ENCODE measurements at regions not wholly inside any gene's neighbourhood (a gene's known extent, or its start where the extent isn't known, plus 50 kb on each side); places are given as distances from the start of the nearest gene placed in this dataset.
"Not testable (repeated sequence)": the region's sequence is repeated elsewhere in the genome, so short reads cannot be mapped to it uniquely, and the experiment has no call there.

DNA sequence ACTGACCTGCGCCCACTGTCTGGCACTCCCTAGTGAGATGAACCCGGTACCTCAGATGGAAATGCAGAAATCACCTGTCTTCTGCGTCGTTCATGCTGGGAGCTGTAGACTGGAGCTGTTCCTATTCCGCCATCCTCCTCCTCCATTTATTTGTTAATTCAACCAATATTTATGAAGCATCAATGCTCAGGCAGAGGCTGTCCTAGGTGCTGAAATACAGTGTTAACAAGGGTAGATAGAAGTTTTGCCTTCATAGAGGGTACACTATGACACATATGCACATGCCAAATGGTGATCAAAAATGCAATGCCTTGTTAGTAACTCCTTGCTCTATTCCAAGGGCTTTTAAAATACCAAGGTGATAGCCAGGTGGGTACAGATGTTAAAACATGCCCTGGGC is 166.0 kb upstream of the CCL2 start:
- H3K36me3 ChIP-seq (ENCODE audit: insufficient read depth, low read length); H3K4me3 ChIP-seq (ENCODE audit: low read length in 2 of 2); H3K4me1 ChIP-seq (ENCODE audit: insufficient read depth, low read length); H3K4me3 Mint-ChIP-seq; H3K27me3 ChIP-seq (ENCODE audit: insufficient read depth, low read length); H3K27ac ChIP-seq (ENCODE audit: low read depth, low read length); H3K4me1 Mint-ChIP-seq; H3K36me3 Mint-ChIP-seq; DNase-seq; H3K9me3 ChIP-seq (ENCODE audit: control insufficient read depth in 1 of 2, low read length in 2 of 2); CTCF ChIA-PET (ENCODE audit: partially characterized antibody); H3K9me3 Mint-ChIP-seq; intact Hi-C loops (cut with micrococcal nuclease); H3K27ac Mint-ChIP-seq: not testable (repeated sequence)
- POLR2A ChIA-PET (ENCODE audit: partially characterized antibody) = interaction anchor here (0.9 kb wide), 1 partner anchor 10 kb away, joined by 3 read pairs; no protein-coding TSS in a partner anchor
- H3K27me3 Mint-ChIP-seq = peaks cover 10 to 18% of the 10 kb centered on the region in 2 donors

DNA sequence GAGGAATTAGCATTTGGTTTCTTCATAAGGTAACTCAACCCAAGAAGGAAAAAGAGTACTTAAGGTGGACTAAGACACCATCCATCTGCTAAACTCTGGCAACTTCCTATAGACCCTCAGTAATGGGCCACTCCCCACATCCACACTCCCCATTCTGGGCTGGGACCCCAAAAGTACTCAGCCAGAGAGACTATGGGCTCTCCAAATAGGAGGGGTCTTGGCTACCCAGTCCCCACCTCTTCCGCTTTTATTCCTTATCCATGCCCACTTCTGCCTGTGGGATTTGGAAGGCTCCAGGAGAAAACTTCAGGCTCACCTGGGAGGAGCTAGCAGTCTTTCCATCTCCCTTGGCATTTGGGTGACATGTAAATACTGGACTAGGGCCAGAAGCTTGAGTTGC is 164.5 kb upstream of the CCL2 start:
- no peaks in the 10 kb centered on the region for H3K27me3 ChIP-seq (ENCODE audit: insufficient read depth, low read length)
- ChIA-PET CTCF (ENCODE audit: partially characterized antibody) (no interaction called here), POLR2A (ENCODE audit: partially characterized antibody) (no interaction called here)
- H3K9me3 Mint-ChIP-seq = peaks cover 0 to 6% (median 0%) of the 10 kb centered on the region in 8 donors
- intact Hi-C loops (cut with micrococcal nuclease) = no loop called here
- peaks cover 13 to 20% of the 10 kb centered on the region in 2 donors for H3K27me3 Mint-ChIP-seq
- no peaks in the 10 kb centered on the region for H3K4me1 ChIP-seq (ENCODE audit: insufficient read depth, low read length)
- no peak overlapping the region for H3K27ac Mint-ChIP-seq
- no peaks in the 10 kb centered on the region for H3K4me1 Mint-ChIP-seq
- no peak overlapping the region for H3K4me3 Mint-ChIP-seq
- H3K27ac ChIP-seq (ENCODE audit: low read depth, low read length) = no peak overlapping the region
- no peaks in the 10 kb centered on the region for H3K36me3 ChIP-seq (ENCODE audit: insufficient read depth, low read length)
- H3K9me3 ChIP-seq (ENCODE audit: control insufficient read depth in 1 of 2, low read length in 2 of 2) = no peaks in the 10 kb centered on the region
- no peaks in the 10 kb centered on the region for H3K36me3 Mint-ChIP-seq
- DNase-seq = no peak
- H3K4me3 ChIP-seq (ENCODE audit: low read length in 2 of 2) = no peak overlapping the region

DNA sequence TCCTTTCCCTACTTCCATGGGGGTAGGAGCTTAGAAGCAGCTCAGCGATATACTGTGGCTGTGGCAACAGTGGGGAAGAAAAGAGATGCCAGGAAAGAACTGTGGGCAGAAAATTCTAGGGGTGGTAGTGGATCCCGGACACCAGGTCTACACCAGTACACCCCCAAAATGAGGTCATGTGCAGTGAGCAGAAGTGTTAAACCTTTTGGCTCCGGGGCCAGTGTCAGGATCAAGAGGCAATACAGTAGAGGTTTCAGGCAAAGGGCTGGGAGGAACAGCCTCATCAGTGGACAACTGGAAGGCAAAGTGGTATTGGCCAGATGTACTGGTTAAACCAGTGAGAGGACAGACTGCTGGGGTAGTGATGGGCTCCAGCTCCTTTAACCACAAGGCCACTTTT is 163.1 kb upstream of the CCL2 start:
- ChIA-PET POLR2A (ENCODE audit: partially characterized antibody) (no interaction called here), CTCF (ENCODE audit: partially characterized antibody) (no interaction called here)
- Mint-ChIP-seq H3K9me3 (peaks cover 0 to 6% (median 0%) of the 10 kb centered on the region in 8 donors), H3K36me3 (no peaks in the 10 kb centered on the region), H3K4me3 (no peak overlapping the region), H3K27me3 (peaks cover 13 to 20% of the 10 kb centered on the region in 2 donors), H3K27ac (no peak overlapping the region), H3K4me1 (no peaks in the 10 kb centered on the region)
- no peak overlapping the region for H3K27ac ChIP-seq (ENCODE audit: low read depth, low read length)
- no peaks in the 10 kb centered on the region for H3K4me1 ChIP-seq (ENCODE audit: insufficient read depth, low read length)
- intact Hi-C loops (cut with micrococcal nuclease) = no loop called here
- H3K9me3 ChIP-seq (ENCODE audit: control insufficient read depth in 1 of 2, low read length in 2 of 2) = no peaks in the 10 kb centered on the region
- H3K4me3 ChIP-seq (ENCODE audit: low read length in 2 of 2) = no peak overlapping the region
- no peaks in the 10 kb centered on the region for H3K27me3 ChIP-seq (ENCODE audit: insufficient read depth, low read length)
- DNase-seq = no peak
- no peaks in the 10 kb centered on the region for H3K36me3 ChIP-seq (ENCODE audit: insufficient read depth, low read length)

DNA sequence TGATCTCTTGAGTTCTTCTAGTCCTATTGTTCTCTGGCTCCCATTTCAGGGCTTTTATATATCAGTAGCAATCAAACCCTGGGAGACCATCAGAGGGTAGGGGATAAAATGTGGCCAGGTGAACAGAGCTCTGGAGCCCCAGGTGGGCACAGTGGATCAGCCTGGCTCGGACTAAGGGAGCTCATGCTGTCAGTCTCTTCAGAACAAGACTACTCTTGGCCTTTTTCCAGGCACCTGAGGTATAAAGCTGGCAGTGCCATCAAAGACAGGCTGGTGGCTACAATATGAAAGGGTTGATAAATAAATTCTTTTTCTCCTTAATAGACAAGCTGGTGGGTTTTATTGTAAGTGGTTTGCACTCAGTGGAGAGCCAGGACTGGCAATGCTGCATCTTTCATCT is 160.0 kb upstream of the CCL2 start:
- Histone ChIP-seq H3K36me3 (ENCODE audit: insufficient read depth, low read length) (no peaks in the 10 kb centered on the region), H3K27me3 (ENCODE audit: insufficient read depth, low read length) (no peaks in the 10 kb centered on the region), H3K27ac (ENCODE audit: low read depth, low read length) (no peak overlapping the region), H3K9me3 (ENCODE audit: control insufficient read depth in 1 of 2, low read length in 2 of 2) (no peaks in the 10 kb centered on the region), H3K4me1 (ENCODE audit: insufficient read depth, low read length) (no peaks in the 10 kb centered on the region), H3K4me3 (ENCODE audit: low read length in 2 of 2) (no peak overlapping the region)
- peaks cover 12 to 18% of the 10 kb centered on the region in 2 donors for H3K27me3 Mint-ChIP-seq
- no peak for DNase-seq
- CTCF ChIA-PET (ENCODE audit: partially characterized antibody) = no interaction called here
- H3K36me3 Mint-ChIP-seq = no peaks in the 10 kb centered on the region
- peaks cover 0 to 5% (median 0%) of the 10 kb centered on the region in 8 donors for H3K9me3 Mint-ChIP-seq
- no peak overlapping the region for H3K27ac Mint-ChIP-seq
- POLR2A ChIA-PET (ENCODE audit: partially characterized antibody) = no interaction called here
- H3K4me3 Mint-ChIP-seq = no peak overlapping the region
- H3K4me1 Mint-ChIP-seq = no peaks in the 10 kb centered on the region
- intact Hi-C loops (cut with micrococcal nuclease) = no loop called here

DNA sequence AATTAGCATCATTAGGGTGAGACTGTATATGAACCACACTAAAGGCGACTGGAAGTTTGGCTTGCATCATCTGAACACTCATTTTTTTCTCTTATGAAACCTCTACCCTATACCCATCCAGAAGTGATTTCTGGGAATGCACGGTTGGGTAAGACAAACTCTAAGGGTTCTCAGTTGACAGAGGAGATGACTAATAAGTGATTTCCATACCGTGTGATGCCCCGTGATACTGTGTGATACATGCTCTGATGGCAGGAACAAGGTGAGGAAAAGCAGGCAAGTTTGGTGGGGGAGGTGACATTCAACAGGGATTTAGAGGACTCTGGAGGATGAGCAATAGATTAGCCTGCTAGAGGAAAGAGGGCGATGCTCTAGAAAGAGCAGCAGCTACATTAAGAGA is 156.4 kb upstream of the CCL2 start:
- Histone ChIP-seq H3K4me1 (ENCODE audit: insufficient read depth, low read length) (no peaks in the 10 kb centered on the region), H3K36me3 (ENCODE audit: insufficient read depth, low read length) (no peaks in the 10 kb centered on the region), H3K9me3 (ENCODE audit: control insufficient read depth in 1 of 2, low read length in 2 of 2) (no peaks in the 10 kb centered on the region), H3K27me3 (ENCODE audit: insufficient read depth, low read length) (no peaks in the 10 kb centered on the region), H3K4me3 (ENCODE audit: low read length in 2 of 2) (no peak overlapping the region), H3K27ac (ENCODE audit: low read depth, low read length) (no peak overlapping the region)
- POLR2A ChIA-PET (ENCODE audit: partially characterized antibody) = no interaction called here
- intact Hi-C loops (cut with micrococcal nuclease) = no loop called here
- H3K4me1 Mint-ChIP-seq = no peaks in the 10 kb centered on the region
- no peaks in the 10 kb centered on the region for H3K36me3 Mint-ChIP-seq
- CTCF ChIA-PET (ENCODE audit: partially characterized antibody) = no interaction called here
- H3K27me3 Mint-ChIP-seq = peaks cover 5 to 8% of the 10 kb centered on the region in 2 donors
- H3K9me3 Mint-ChIP-seq = peaks cover 0 to 6% (median 0%) of the 10 kb centered on the region in 8 donors
- DNase-seq = no peak
- H3K27ac Mint-ChIP-seq = no peak overlapping the region
- H3K4me3 Mint-ChIP-seq = no peak overlapping the region

DNA sequence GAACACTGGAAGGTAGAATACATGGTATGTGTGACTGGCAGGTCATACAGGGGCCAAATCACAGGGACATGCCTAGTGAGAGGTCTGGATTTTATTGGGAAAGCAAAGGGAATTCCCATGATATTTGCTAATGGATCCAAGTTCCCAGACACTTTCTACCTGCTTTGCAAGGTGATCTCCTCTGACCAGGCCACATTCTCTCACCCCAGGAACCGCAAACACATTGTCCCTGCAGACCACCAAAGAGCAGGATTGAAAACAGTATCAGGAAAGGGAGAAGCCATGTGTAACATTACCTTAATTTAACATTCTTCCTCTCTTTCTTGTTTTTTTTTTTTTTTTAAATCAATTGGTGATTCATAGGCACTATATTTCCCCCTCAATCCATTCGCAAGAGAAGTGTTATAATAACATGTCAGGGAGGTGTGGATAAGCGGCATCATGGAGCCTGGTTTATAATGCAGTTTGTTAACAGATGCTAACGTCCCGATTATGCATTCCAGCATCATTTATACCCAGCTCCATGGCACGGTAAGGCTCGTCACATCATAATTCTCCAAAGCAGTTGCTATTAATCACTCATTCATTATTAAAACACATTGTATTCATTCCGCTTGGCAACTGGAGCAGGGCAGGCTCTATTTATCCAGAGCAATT is 155.1 kb upstream of the CCL2 start:
- no peak for DNase-seq
- ChIA-PET POLR2A (ENCODE audit: partially characterized antibody) (no interaction called here), CTCF (ENCODE audit: partially characterized antibody) (no interaction called here)
- Histone ChIP-seq H3K36me3 (ENCODE audit: insufficient read depth, low read length) (no peaks in the 10 kb centered on the region), H3K4me3 (ENCODE audit: low read length in 2 of 2) (no peak overlapping the region), H3K9me3 (ENCODE audit: control insufficient read depth in 1 of 2, low read length in 2 of 2) (no peaks in the 10 kb centered on the region), H3K4me1 (ENCODE audit: insufficient read depth, low read length) (no peaks in the 10 kb centered on the region), H3K27me3 (ENCODE audit: insufficient read depth, low read length) (no peaks in the 10 kb centered on the region), H3K27ac (ENCODE audit: low read depth, low read length) (no peak overlapping the region)
- no peaks in the 10 kb centered on the region for H3K4me1 Mint-ChIP-seq
- H3K9me3 Mint-ChIP-seq = peaks cover 0 to 6% (median 0%) of the 10 kb centered on the region in 8 donors
- intact Hi-C loops (cut with micrococcal nuclease) = no loop called here
- peaks cover 2 to 5% of the 10 kb centered on the region in 2 donors for H3K27me3 Mint-ChIP-seq
- no peaks in the 10 kb centered on the region for H3K36me3 Mint-ChIP-seq
- no peak overlapping the region for H3K27ac Mint-ChIP-seq
- no peak overlapping the region for H3K4me3 Mint-ChIP-seq

DNA sequence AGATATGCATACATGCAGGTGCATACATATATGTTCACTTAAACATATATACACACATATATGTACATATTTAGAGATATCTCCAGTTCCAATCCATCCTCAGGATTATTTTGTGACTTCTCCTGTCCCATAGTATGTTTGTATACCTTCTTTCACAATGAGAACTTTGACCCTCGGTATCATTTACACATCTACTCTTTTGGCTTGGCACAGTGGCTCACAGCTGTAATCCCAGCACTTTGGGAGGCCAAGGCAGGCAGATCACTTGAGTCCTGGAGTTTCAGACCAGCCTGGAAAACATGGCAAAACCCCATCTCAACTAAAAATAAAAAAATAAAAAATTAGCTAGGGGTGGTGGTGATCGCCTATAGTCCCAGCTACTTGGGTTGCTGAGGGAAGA is 148.1 kb upstream of the CCL2 start:
- POLR2A ChIA-PET (ENCODE audit: partially characterized antibody) = no interaction called here
- Histone ChIP-seq H3K4me3 (ENCODE audit: low read length in 2 of 2) (no peak overlapping the region), H3K9me3 (ENCODE audit: control insufficient read depth in 1 of 2, low read length in 2 of 2) (no peaks in the 10 kb centered on the region), H3K27me3 (ENCODE audit: insufficient read depth, low read length) (no peaks in the 10 kb centered on the region), H3K36me3 (ENCODE audit: insufficient read depth, low read length) (no peaks in the 10 kb centered on the region), H3K4me1 (ENCODE audit: insufficient read depth, low read length) (no peaks in the 10 kb centered on the region), H3K27ac (ENCODE audit: low read depth, low read length) (no peak overlapping the region)
- H3K36me3 Mint-ChIP-seq = no peaks in the 10 kb centered on the region
- peaks cover 12 to 16% of the 10 kb centered on the region in 2 donors for H3K27me3 Mint-ChIP-seq
- H3K27ac Mint-ChIP-seq = no peak overlapping the region
- DNase-seq = no peak
- H3K4me1 Mint-ChIP-seq = no peaks in the 10 kb centered on the region
- H3K4me3 Mint-ChIP-seq = no peak overlapping the region
- H3K9me3 Mint-ChIP-seq = peaks cover 0 to 2% (median 0%) of the 10 kb centered on the region in 8 donors
- CTCF ChIA-PET (ENCODE audit: partially characterized antibody) = no interaction called here
- intact Hi-C loops (cut with micrococcal nuclease) = no loop called here

DNA sequence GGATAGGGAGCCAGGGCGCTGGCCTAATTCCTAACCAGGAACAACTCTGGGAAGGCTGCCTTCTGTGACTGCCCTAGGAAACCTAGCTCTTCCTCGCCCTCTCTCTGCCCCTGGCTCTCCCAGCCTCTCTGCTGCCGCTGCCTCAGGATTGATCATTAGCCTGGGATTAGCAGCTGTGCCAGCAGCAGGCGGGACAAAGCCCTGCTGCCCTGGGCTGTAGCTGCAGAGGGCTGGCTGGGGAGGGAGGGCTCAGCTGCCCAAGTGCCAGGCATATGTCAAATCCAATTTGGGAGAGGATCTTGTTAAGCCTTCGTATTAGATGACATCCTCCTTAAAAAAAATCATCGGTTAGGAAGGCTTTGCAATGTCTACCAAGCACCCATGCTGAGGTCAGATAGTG is 144.8 kb upstream of the CCL2 start:
- H3K4me3 ChIP-seq (ENCODE audit: low read length in 2 of 2) = no peak overlapping the region
- peaks cover 12 to 21% of the 10 kb centered on the region in 2 donors for H3K27me3 Mint-ChIP-seq

More for the DNA sequence above, 144.8 kb upstream of the CCL2 start:
- H3K27me3 ChIP-seq (ENCODE audit: insufficient read depth, low read length) = no peaks in the 10 kb centered on the region
- no peaks in the 10 kb centered on the region for H3K36me3 ChIP-seq (ENCODE audit: insufficient read depth, low read length)
- no peaks in the 10 kb centered on the region for H3K9me3 ChIP-seq (ENCODE audit: control insufficient read depth in 1 of 2, low read length in 2 of 2)
- H3K4me1 Mint-ChIP-seq = no peaks in the 10 kb centered on the region
- no peak overlapping the region for H3K4me3 Mint-ChIP-seq
- intact Hi-C loops (cut with micrococcal nuclease) = no loop called here
- CTCF ChIA-PET (ENCODE audit: partially characterized antibody) = no interaction called here
- no peak for DNase-seq
- H3K36me3 Mint-ChIP-seq = no peaks in the 10 kb centered on the region
- H3K9me3 Mint-ChIP-seq = no peaks in the 10 kb centered on the region
- H3K27ac Mint-ChIP-seq = no peak overlapping the region
- H3K27ac ChIP-seq (ENCODE audit: low read depth, low read length) = no peak overlapping the region
- H3K4me1 ChIP-seq (ENCODE audit: insufficient read depth, low read length) = no peaks in the 10 kb centered on the region
- POLR2A ChIA-PET (ENCODE audit: partially characterized antibody) = no interaction called here

Data from CD4-positive, alpha-beta memory T cell (primary cell).